SK-N-SH (cell line): ENCODE measurements at regions not wholly inside any gene's neighbourhood (a gene's known extent, or its start where the extent isn't known, plus 50 kb on each side); places are given as distances from the start of the nearest gene placed in this dataset.

ENCODE experiments used
- CTCF ChIA-PET: fragments of 300-600, 350-600 bp; formaldehyde crosslinking; extraction: SDS; loops from one replicate; lab custom pipeline; 2021; lab: Yijun Ruan, JAX
- POLR2A ChIA-PET: fragments of 350-600 bp; sonication (Branson Sonifier 250); formaldehyde crosslinking; extraction: SDS; loops from one replicate; lab custom pipeline; 2020; ENCODE audit warnings: antibody characterized with exemption, inconsistent platforms; lab: Yijun Ruan, JAX
- DNase-seq: peaks from one replicate; pipeline ENCODE4 v3.0.0; 2012
- H2AFZ ChIP-seq: fragments of 200-600 bp; sonication (generic); 2 replicates; pipeline ENCODE4 v1.8.1; 2016; ENCODE audit warnings: antibody characterized with exemption, mild to moderate bottlenecking, low read depth
- H3F3A ChIP-seq: fragments of 200-600 bp; sonication (generic); replicated peaks from 2 replicates; pipeline ENCODE3; 2016; ENCODE audit warnings: antibody characterized with exemption, mild to moderate bottlenecking; ENCODE audit not compliant: insufficient read depth
- H3K27ac ChIP-seq, 2 experiments: fragments of 200-500 bp in 1 of 2; fragments of 200-600 bp in 1 of 2; sonication (Bioruptor generic) in 1 of 2; sonication (generic), shearing (Covaris generic) in 1 of 2; 2 replicates each; pipeline versions ENCODE4 v1.5.1 to v1.6.1; 2014 to 2016; ENCODE audit warnings: low read depth in 2 of 2, inconsistent platforms in 1 of 2, low read length in 1 of 2, mild to moderate bottlenecking in 1 of 2, mixed read lengths in 1 of 2
- H3K27me3 ChIP-seq: fragments of 200-600 bp; sonication (generic), shearing (Covaris generic); 2 replicates; pipeline ENCODE4 v1.6.1; 2016; ENCODE audit warnings: mixed run types; ENCODE audit not compliant: insufficient read depth
- H3K36me3 ChIP-seq, 2 experiments: fragments of 200-500 bp in 1 of 2; fragments of 200-600 bp in 1 of 2; sonication (Bioruptor generic) in 1 of 2; sonication (generic) in 1 of 2; replicated peaks in 1 of 2; 2 replicates each; pipeline versions ENCODE3 to v1.5.1; 2014 to 2016; ENCODE audit warnings: low read length in 1 of 2, mild to moderate bottlenecking in 1 of 2; ENCODE audit not compliant: insufficient read depth in 2 of 2, control insufficient read depth in 1 of 2
- H3K4me1 ChIP-seq, 2 experiments: fragments of 200-500 bp in 1 of 2; fragments of 200-600 bp in 1 of 2; sonication (Bioruptor generic) in 1 of 2; sonication (generic), shearing (Covaris generic) in 1 of 2; 2 replicates each; pipeline versions ENCODE4 v1.5.1 to v1.6.1; 2014 to 2016; ENCODE audit warnings: low read depth in 1 of 2, low read length in 1 of 2, mixed run types in 1 of 2; ENCODE audit not compliant: insufficient read depth in 2 of 2, control insufficient read depth in 1 of 2
- H3K4me2 ChIP-seq: fragments of 200-600 bp; sonication (generic), shearing (Covaris generic); 2 replicates; pipeline ENCODE4 v1.6.1; 2017; ENCODE audit warnings: mixed run types
- H3K4me3 ChIP-seq, 2 experiments: fragments of 200-500 bp in 1 of 2; fragments of 200-600 bp in 1 of 2; sonication (Bioruptor generic) in 1 of 2; sonication (generic), shearing (Covaris generic) in 1 of 2; 2 replicates each; pipeline versions ENCODE4 v1.5.1 to v1.8.1; 2014 to 2016; ENCODE audit warnings: low read depth in 2 of 2, inconsistent platforms in 1 of 2, low read length in 1 of 2, mild to moderate bottlenecking in 1 of 2, mixed read lengths in 1 of 2, moderate library complexity in 1 of 2
- H3K79me2 ChIP-seq: fragments of 200-600 bp; sonication (generic); 2 replicates; pipeline ENCODE4 v1.8.1; 2017; ENCODE audit warnings: mild to moderate bottlenecking; ENCODE audit not compliant: insufficient read depth
- H3K9ac ChIP-seq: fragments of 200-600 bp; sonication (generic); 2 replicates; pipeline ENCODE4 v1.6.1; 2017; ENCODE audit warnings: mixed run types
- H3K9me2 ChIP-seq: fragments of 200-600 bp; sonication (generic); 2 replicates; pipeline ENCODE4 v1.6.1; 2017; ENCODE audit warnings: mixed run types
- H3K9me3 ChIP-seq: fragments of 200-600 bp; sonication (generic); 2 replicates; pipeline ENCODE4 v1.6.1; 2017; ENCODE audit warnings: mixed run types, mild to moderate bottlenecking, moderate library complexity
- H4K20me1 ChIP-seq: fragments of 200-600 bp; sonication (generic); 2 replicates; pipeline ENCODE4 v1.6.1; 2017; ENCODE audit warnings: mild to moderate bottlenecking, mixed run types; ENCODE audit not compliant: insufficient read depth
- CHD2 ChIP-seq: fragments of 150-350 bp; IDR thresholded peaks from 2 replicates; pipeline ENCODE4 v1.6.1; 2018; ENCODE audit warnings: low read length; ENCODE audit not compliant: partially characterized antibody
- CTCF ChIP-seq: fragments of 200-600 bp; sonication (generic); IDR thresholded peaks from 2 replicates; pipeline ENCODE4 v1.6.1; 2017; ENCODE audit warnings: antibody characterized with exemption, mild to moderate bottlenecking, moderate library complexity
- FOXJ3 ChIP-seq: sonication (generic); formaldehyde crosslinking; IDR thresholded peaks from 2 replicates; pipeline ENCODE4 v1.5.1; 2020; ENCODE audit warnings: mild to moderate bottlenecking, missing genetic modification reagents
- FOXM1 ChIP-seq: IDR thresholded peaks from 2 replicates; pipeline ENCODE4 v1.4.0; 2012; ENCODE audit warnings: low read depth, mild to moderate bottlenecking
- GATA2 ChIP-seq: sonication (generic); formaldehyde crosslinking; IDR thresholded peaks from 2 replicates; pipeline ENCODE4 v1.5.0; 2020; ENCODE audit warnings: mild to moderate bottlenecking, missing genetic modification reagents
- JUND ChIP-seq: IDR thresholded peaks from 2 replicates; pipeline ENCODE4 v1.4.0; 2012
- MEF2A ChIP-seq: IDR thresholded peaks from 2 replicates; pipeline ENCODE4 v1.4.0; 2012; ENCODE audit warnings: low read depth, borderline replicate concordance
- MXI1 ChIP-seq: IDR thresholded peaks from 2 replicates; pipeline ENCODE4 v1.6.1; 2012; ENCODE audit warnings: mild to moderate bottlenecking, low read depth, low read length, improper control_type of control experiment
- NFIC ChIP-seq: IDR thresholded peaks from 2 replicates; pipeline ENCODE4 v1.4.0; 2012; ENCODE audit warnings: borderline replicate concordance
- PBX3 ChIP-seq: IDR thresholded peaks from 2 replicates; pipeline ENCODE4; 2012
- POLR2AphosphoS5 ChIP-seq: IDR thresholded peaks from 2 replicates; pipeline ENCODE4 v1.6.1; 2012; ENCODE audit warnings: low read depth, low read length
- RAD21 ChIP-seq: IDR thresholded peaks from 2 replicates; pipeline ENCODE4 v1.6.1; 2012; ENCODE audit warnings: mild to moderate bottlenecking, low read length
- RCOR1 ChIP-seq: fragments of 150-350 bp; IDR thresholded peaks from 2 replicates; pipeline ENCODE4 v1.6.1; 2017; ENCODE audit warnings: antibody characterized with exemption, low read length
- RXRA ChIP-seq: IDR thresholded peaks from 2 replicates; pipeline ENCODE4 v1.4.0; 2012; ENCODE audit warnings: low read depth, mild to moderate bottlenecking, borderline replicate concordance
- SIN3A ChIP-seq: IDR thresholded peaks from 2 replicates; pipeline ENCODE4 v1.6.1; 2012; ENCODE audit warnings: low read depth, mild to moderate bottlenecking, low read length, moderate library complexity, borderline replicate concordance
- TCF12 ChIP-seq: IDR thresholded peaks from 2 replicates; pipeline ENCODE4 v1.4.0; 2012
- USF1 ChIP-seq: IDR thresholded peaks from 2 replicates; pipeline ENCODE4 v1.4.0; 2012; ENCODE audit warnings: low read depth, borderline replicate concordance
- USF2 ChIP-seq: fragments of 150-350 bp; IDR thresholded peaks from 2 replicates; pipeline ENCODE4 v1.6.1; 2017; ENCODE audit warnings: antibody characterized with exemption, low read length, low read depth, borderline replicate concordance
- YY1 ChIP-seq: IDR thresholded peaks from 2 replicates; pipeline ENCODE4 v1.4.0; 2012; ENCODE audit warnings: low read depth, mild to moderate bottlenecking
- WGBS: methylation state at CpG from one replicate; pipeline ENCODE4 v1.1.6; 2017; ENCODE audit warnings: low lambda C conversion rate; 5-methylcytosine and 5-hydroxymethylcytosine counted together

- H2AFZ ChIP-seq = no peak overlapping the region
- no peaks in the 10 kb centered on the region for H3K27me3 ChIP-seq
- DNase-seq = no peak
- H3K9me2 ChIP-seq = no peaks in the 10 kb centered on the region
- H3K27ac ChIP-seq = no peak overlapping the region
- no peak overlapping the region for H3K4me2 ChIP-seq
- ChIA-PET POLR2A (no interaction called here), CTCF (interaction anchor here (1.8 to 3.9 kb wide), 2 partner anchors 13 to 96 kb away, joined by 7 to 19 read pairs; no protein-coding TSS in a partner anchor)
- no peaks in the 10 kb centered on the region for H3K9me3 ChIP-seq
- no peaks in the 10 kb centered on the region for H3K36me3 ChIP-seq
- H3K4me3 ChIP-seq = no peak overlapping the region
- H3K4me1 ChIP-seq = peaks cover 0 to 24% of the 10 kb centered on the region in 2 experiments; a peak in 1 of 4 replicates
- no peaks in the 10 kb centered on the region for H3F3A ChIP-seq
- H3K79me2 ChIP-seq = no peaks in the 10 kb centered on the region
- WGBS = 9% methylated on average over 4 of the region's 4 CpGs
- TF ChIP-seq CHD2 = no peak
- TF ChIP-seq SIN3A = no peak
- no peak for TF ChIP-seq TCF12
- no peak for TF ChIP-seq YY1
- no peak for TF ChIP-seq POLR2AphosphoS5
- no peak for TF ChIP-seq USF2
- no peak for TF ChIP-seq RXRA
- no peak for TF ChIP-seq USF1
- TF ChIP-seq JUND = no peak
- no peak for TF ChIP-seq CTCF
- TF ChIP-seq RAD21 = no peak
- no peak for TF ChIP-seq FOXJ3 (CRISPR knock-in tag)
- no peak for TF ChIP-seq GATA2 (CRISPR knock-in tag)
- no peak for TF ChIP-seq NFIC
- no peak for TF ChIP-seq PBX3
- TF ChIP-seq MEF2A = no peak
- no peak for TF ChIP-seq MXI1
- no peak for TF ChIP-seq FOXM1
- TF ChIP-seq RCOR1 = no peak
- no peaks in the 10 kb centered on the region for H4K20me1 ChIP-seq
- no peak overlapping the region for H3K9ac ChIP-seq
Observed at GRCh38 chr1:5649166-5649551, 343.1 kb downstream of the NPHP4 start.
